Endothelial cell (in vitro differentiated cells): ENCODE measurements at regions not wholly inside any gene's neighbourhood (a gene's known extent, or its start where the extent isn't known, plus 50 kb on each side); places are given as distances from the start of the nearest gene placed in this dataset.

Experiments
- DNase-seq: peaks from one replicate; pipeline ENCODE4 v3.0.0; 2021; ENCODE audit warnings: low spot score
- H3K27ac Mint-ChIP-seq: one replicate; pipeline ENCODE4 v1.8.0; 2021; ENCODE audit warnings: mixed read lengths, inconsistent platforms; ENCODE audit not compliant: unreplicated experiment
- H3K27me3 Mint-ChIP-seq: one replicate; pipeline ENCODE4 v1.8.0; 2021; ENCODE audit warnings: mild to moderate bottlenecking, moderate library complexity, mixed read lengths, inconsistent platforms; ENCODE audit not compliant: unreplicated experiment
- H3K36me3 Mint-ChIP-seq: one replicate; pipeline ENCODE4 v1.8.0; 2021; ENCODE audit warnings: mild to moderate bottlenecking, low read depth, mixed read lengths, inconsistent platforms; ENCODE audit not compliant: unreplicated experiment
- H3K4me1 Mint-ChIP-seq: one replicate; pipeline ENCODE4 v1.8.0; 2021; ENCODE audit warnings: mild to moderate bottlenecking, mixed read lengths, inconsistent platforms; ENCODE audit not compliant: unreplicated experiment
- H3K4me3 Mint-ChIP-seq: one replicate; pipeline ENCODE4 v1.8.0; 2021; ENCODE audit warnings: mild to moderate bottlenecking, mixed read lengths, inconsistent platforms; ENCODE audit not compliant: unreplicated experiment
- H3K9me3 Mint-ChIP-seq: one replicate; pipeline ENCODE4 v1.8.0; 2021; ENCODE audit warnings: mixed read lengths, inconsistent platforms; ENCODE audit not compliant: unreplicated experiment
- CTCF ChIP-seq: fragments of 200-600 bp; sonication (generic); IDR thresholded peaks from one replicate; pipeline ENCODE4 v1.5.0; 2021; ENCODE audit warnings: antibody characterized with exemption; ENCODE audit not compliant: unreplicated experiment

DNA sequence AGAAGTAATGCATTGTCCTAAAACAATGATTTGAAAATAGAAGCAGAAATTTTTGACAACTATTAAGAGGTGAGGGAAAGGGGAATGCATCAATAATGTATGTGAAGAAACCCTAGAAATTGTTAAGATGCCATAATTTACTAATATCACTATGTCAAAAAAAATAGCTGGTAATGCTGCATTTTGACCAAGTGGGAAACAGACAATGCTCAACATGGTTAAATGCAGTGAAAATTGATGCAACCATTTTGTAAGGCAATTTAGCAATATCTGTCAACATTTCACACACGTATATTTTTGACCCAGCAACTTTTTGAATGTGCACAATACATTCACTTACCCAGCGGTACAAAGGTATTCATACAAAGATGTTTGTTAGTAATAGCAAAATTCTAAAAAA is 381.6 kb downstream of the CDH11 start:
- H3K36me3 Mint-ChIP-seq, result no peaks in the 10 kb centered on the region
- H3K9me3 Mint-ChIP-seq, result no peaks in the 10 kb centered on the region
- no peaks in the 10 kb centered on the region for H3K4me1 Mint-ChIP-seq
- no peak overlapping the region for H3K27ac Mint-ChIP-seq
- no peak overlapping the region for H3K4me3 Mint-ChIP-seq
- H3K27me3 Mint-ChIP-seq, result peaks cover 2% of the 10 kb centered on the region
- no peak for DNase-seq
- TF ChIP-seq CTCF, result no peak

DNA sequence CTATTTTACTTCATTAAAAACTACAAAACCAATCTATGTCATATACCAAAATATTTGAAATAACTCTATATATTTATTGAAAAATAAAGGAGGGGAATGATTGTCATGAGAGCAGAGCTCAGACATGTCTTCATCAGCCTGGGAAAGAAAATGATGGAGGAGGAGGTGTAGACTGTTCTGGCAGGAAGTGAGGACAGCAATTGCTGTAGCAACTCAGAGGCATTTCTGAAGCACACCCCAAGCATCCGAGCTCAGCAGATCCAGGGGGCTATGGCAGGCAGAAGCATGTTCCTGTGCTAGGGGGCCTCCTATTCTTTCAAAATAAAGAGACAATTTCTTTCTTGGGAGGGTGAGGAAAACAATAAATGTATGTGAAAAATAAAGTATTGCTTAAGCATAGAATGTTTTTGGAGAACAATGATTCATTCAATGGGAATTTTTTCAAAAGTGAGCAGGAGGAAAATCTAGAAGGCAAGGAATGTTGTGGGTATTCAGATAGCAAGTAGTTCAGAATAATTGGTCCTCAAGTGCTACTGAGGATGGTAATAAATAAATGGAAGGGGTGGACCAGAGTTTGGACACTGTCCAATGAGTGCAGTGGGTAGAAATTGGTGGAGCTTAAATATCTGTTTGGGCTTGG is 383.4 kb downstream of the CDH11 start:
- TF ChIP-seq CTCF, result no peak
- Mint-ChIP-seq H3K4me3 (no peak overlapping the region), H3K4me1 (no peaks in the 10 kb centered on the region), H3K9me3 (no peaks in the 10 kb centered on the region), H3K36me3 (no peaks in the 10 kb centered on the region), H3K27ac (no peak overlapping the region), H3K27me3 (peaks cover 2% of the 10 kb centered on the region)
- DNase-seq, result no peak

DNA sequence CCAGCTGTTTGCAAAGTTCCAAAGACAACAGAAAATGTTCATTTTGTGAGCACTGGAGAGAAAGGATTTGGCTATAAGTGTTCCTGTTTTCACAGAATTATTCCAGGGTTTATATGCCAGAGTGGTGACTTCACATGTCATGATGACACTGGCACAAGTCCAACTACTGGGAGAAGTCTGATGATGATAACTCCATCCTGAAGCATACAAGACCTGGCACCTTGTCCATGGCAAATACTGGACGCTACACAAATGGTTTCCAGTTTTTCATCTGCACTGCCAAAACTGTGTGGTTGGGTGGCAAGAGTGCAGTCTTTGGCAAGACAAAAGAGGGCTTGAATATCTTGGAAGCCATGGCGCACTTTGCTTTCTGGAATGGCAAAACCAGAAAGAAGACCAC is 385.0 kb downstream of the CDH11 start:
- peaks cover 2% of the 10 kb centered on the region for H3K27me3 Mint-ChIP-seq
- no peak overlapping the region for H3K4me3 Mint-ChIP-seq
- no peak overlapping the region for H3K27ac Mint-ChIP-seq
- no peaks in the 10 kb centered on the region for H3K9me3 Mint-ChIP-seq
- H3K36me3 Mint-ChIP-seq, result no peaks in the 10 kb centered on the region
- H3K4me1 Mint-ChIP-seq, result no peaks in the 10 kb centered on the region
- no peak for TF ChIP-seq CTCF
- DNase-seq, result no peak

DNA sequence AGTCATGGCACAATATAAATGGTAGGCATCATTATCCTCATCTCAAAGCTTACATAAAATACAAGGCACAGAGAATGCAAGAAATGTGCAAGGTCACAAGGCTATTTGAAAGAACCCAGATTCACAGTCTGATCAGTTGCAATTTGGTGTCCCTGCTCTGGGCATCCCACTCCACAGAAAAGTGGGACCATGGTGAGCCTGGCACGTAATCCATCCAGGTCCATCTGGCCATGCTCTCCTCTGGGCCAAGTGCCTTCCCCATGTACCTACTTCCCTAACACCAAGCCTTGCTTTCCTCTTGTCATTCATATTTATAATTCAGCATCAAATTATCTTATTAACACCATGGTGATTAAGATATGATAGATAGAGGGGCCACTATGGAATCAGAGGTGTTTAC is 390.0 kb downstream of the CDH11 start:
- no peak overlapping the region for H3K27ac Mint-ChIP-seq
- H3K9me3 Mint-ChIP-seq, result no peaks in the 10 kb centered on the region
- H3K36me3 Mint-ChIP-seq, result no peaks in the 10 kb centered on the region
- DNase-seq, result no peak
- TF ChIP-seq CTCF, result no peak
- no peaks in the 10 kb centered on the region for H3K4me1 Mint-ChIP-seq
- no peaks in the 10 kb centered on the region for H3K27me3 Mint-ChIP-seq
- H3K4me3 Mint-ChIP-seq, result no peak overlapping the region

DNA sequence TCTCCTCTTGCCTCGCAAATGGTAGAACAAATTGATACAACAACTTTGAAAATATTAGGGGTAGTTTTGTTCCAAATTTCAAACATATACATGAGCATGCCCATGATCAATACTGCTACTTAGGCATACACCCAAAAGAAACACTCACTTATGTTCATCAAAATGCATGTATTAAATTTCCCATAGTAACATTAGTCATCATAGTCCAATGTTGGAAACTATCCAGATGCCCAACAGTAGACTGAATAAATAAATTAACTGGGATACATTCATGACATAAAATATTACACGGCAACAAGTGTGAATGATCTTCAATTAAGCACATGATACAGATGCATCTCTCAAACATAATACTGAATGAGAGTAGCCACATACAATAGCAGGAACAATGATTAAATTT is 391.6 kb downstream of the CDH11 start:
- Mint-ChIP-seq H3K9me3 (no peaks in the 10 kb centered on the region), H3K27me3 (no peaks in the 10 kb centered on the region), H3K4me1 (no peaks in the 10 kb centered on the region), H3K36me3 (no peaks in the 10 kb centered on the region), H3K4me3 (no peak overlapping the region), H3K27ac (no peak overlapping the region)
- TF ChIP-seq CTCF, result no peak
- no peak for DNase-seq
